ENCODE measurements at regions not wholly inside any gene's neighbourhood (a gene's known extent, or its start where the extent isn't known, plus 50 kb on each side); places are given as distances from the start of the nearest gene placed in this dataset.

DNA sequence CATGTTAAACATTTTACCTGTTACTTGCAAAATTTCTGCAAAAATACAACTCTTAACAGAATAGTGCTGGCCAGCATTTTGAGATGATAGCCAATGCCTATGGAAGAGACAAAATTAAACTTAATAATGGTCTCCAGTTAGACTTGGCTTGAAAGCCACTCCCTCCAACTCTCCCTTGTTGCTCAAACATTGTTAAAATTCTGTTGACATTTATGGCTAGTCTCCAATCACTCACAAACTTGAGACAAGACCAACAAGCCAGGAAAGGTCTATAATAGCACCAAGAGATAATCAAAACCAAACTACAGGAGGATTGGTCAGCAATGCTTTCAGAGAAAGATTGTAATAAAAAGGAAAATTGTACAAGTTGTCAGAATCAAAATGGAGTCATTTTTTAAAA, 770.7 kb upstream of the NXPH2 start:
- CTCF ChIA-PET = no interaction called here
- TF ChIP-seq MYC (IDR thresholded peaks at IDR 0.05; ENCODE audit: low read depth, low read length) (no peak), POLR2A (IDR thresholded peaks at IDR 0.05; ENCODE audit: low read depth, low read length) (no peak), POLR2AphosphoS5 (IDR thresholded peaks at IDR 0.05; ENCODE audit: insufficient read depth, low read depth, low read length) (no peak), JUN (IDR thresholded peaks at IDR 0.05; ENCODE audit: borderline replicate concordance, insufficient read depth, insufficient read length, low read depth) (no peak), FOS (IDR thresholded peaks at IDR 0.05; ENCODE audit: borderline replicate concordance, insufficient read depth, low read length) (no peak), GATA2 (IDR thresholded peaks at IDR 0.05; ENCODE audit: insufficient read depth, insufficient read length, low read depth, low read length) (no peak)
- TF ChIP-seq, protein P1, sequence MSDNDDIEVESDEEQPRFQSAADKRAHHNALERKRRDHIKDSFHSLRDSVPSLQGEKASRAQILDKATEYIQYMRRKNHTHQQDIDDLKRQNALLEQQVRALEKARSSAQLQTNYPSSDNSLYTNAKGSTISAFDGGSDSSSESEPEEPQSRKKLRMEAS (IDR thresholded peaks at IDR 0.05; ENCODE audit: insufficient read depth, insufficient read length) = no peak
- Histone ChIP-seq H3K4me2 (ENCODE audit: insufficient read depth, low read length) (no peak overlapping the region), H2AFZ (ENCODE audit: low read depth, low read length) (no peak overlapping the region), H3K27me3 (ENCODE audit: control insufficient read depth in 2 of 2, insufficient read depth in 2 of 2, low read length in 2 of 2) (no peaks in the 10 kb centered on the region), H3K36me3 (ENCODE audit: control insufficient read depth in 2 of 2, extremely low read depth in 1 of 2, insufficient read depth in 2 of 2, low read length in 2 of 2) (no peaks in the 10 kb centered on the region), H3K79me2 (ENCODE audit: control insufficient read depth, insufficient read depth, low read length) (no peaks in the 10 kb centered on the region), H3K4me3 (replicated peaks in 1 of 3; ENCODE audit: insufficient read depth in 1 of 3, low read depth in 1 of 3, low read length in 3 of 3) (no peak overlapping the region), H4K20me1 (replicated peaks; ENCODE audit: control insufficient read depth, extremely low read depth, insufficient read depth, low read length) (no peaks in the 10 kb centered on the region), H3K9ac (replicated peaks; ENCODE audit: extremely low read depth, insufficient read depth, low read length) (no peak overlapping the region), H3K27ac (ENCODE audit: insufficient read depth, low read depth, low read length) (no peak overlapping the region), H3K9me1 (replicated peaks; ENCODE audit: control insufficient read depth, extremely low read depth, insufficient read depth, low read length) (no peaks in the 10 kb centered on the region), H3K4me1 (ENCODE audit: control insufficient read depth, extremely low read depth, insufficient read depth, low read length) (no peaks in the 10 kb centered on the region), H3K9me3 (replicated peaks; ENCODE audit: control insufficient read depth, insufficient read depth, low read length) (peaks cover 2% of the 10 kb centered on the region)
- POLR2A ChIA-PET = no interaction called here
- dilution Hi-C loops (cut with MboI; ENCODE audit: extremely low pct_ligation_motif_present, low sequenced_read_pairs) = no loop called here
- FAIRE-seq (no peak), DNase-seq (ENCODE audit: low read depth, low spot score) (no peak)
- intact Hi-C loops (cut with micrococcal nuclease) = no loop called here
- no TSS peak for BruUV-seq (replicated peaks)

DNA sequence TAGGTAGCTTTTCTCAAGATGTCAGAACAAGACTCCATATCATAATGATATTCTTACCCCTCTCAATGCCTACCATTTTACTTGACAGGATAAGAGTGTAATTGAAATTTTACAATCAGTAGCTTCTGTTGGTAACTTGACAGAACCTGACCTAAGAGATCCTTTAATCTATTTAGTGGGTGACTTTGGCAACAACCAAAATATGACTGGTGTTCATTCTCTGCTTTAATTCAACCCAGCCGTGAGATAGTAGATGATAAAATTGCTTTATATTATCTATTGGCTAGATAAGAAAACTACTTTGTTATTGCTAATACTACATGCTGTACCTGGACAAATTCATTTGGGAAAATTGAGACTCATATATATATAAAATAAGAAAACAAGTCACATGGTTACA, 770.2 kb upstream of the NXPH2 start:
- Histone ChIP-seq H3K4me2 (ENCODE audit: insufficient read depth, low read length) (no peak overlapping the region), H3K9me1 (replicated peaks; ENCODE audit: control insufficient read depth, extremely low read depth, insufficient read depth, low read length) (no peaks in the 10 kb centered on the region), H2AFZ (ENCODE audit: low read depth, low read length) (no peak overlapping the region), H3K4me3 (replicated peaks in 1 of 3; ENCODE audit: insufficient read depth in 1 of 3, low read depth in 1 of 3, low read length in 3 of 3) (no peak overlapping the region), H3K9me3 (replicated peaks; ENCODE audit: control insufficient read depth, insufficient read depth, low read length) (peaks cover 2% of the 10 kb centered on the region), H4K20me1 (replicated peaks; ENCODE audit: control insufficient read depth, extremely low read depth, insufficient read depth, low read length) (no peaks in the 10 kb centered on the region), H3K27me3 (ENCODE audit: control insufficient read depth in 2 of 2, insufficient read depth in 2 of 2, low read length in 2 of 2) (no peaks in the 10 kb centered on the region), H3K36me3 (ENCODE audit: control insufficient read depth in 2 of 2, extremely low read depth in 1 of 2, insufficient read depth in 2 of 2, low read length in 2 of 2) (no peaks in the 10 kb centered on the region), H3K79me2 (ENCODE audit: control insufficient read depth, insufficient read depth, low read length) (no peaks in the 10 kb centered on the region), H3K9ac (replicated peaks; ENCODE audit: extremely low read depth, insufficient read depth, low read length) (no peak overlapping the region), H3K4me1 (ENCODE audit: control insufficient read depth, extremely low read depth, insufficient read depth, low read length) (no peaks in the 10 kb centered on the region), H3K27ac (ENCODE audit: insufficient read depth, low read depth, low read length) (no peak overlapping the region)
- no peak for DNase-seq (ENCODE audit: low read depth, low spot score)
- TF ChIP-seq FOS (IDR thresholded peaks at IDR 0.05; ENCODE audit: borderline replicate concordance, insufficient read depth, low read length) = no peak
- TF ChIP-seq POLR2A (IDR thresholded peaks at IDR 0.05; ENCODE audit: low read depth, low read length) = no peak
- TF ChIP-seq, protein P2, sequence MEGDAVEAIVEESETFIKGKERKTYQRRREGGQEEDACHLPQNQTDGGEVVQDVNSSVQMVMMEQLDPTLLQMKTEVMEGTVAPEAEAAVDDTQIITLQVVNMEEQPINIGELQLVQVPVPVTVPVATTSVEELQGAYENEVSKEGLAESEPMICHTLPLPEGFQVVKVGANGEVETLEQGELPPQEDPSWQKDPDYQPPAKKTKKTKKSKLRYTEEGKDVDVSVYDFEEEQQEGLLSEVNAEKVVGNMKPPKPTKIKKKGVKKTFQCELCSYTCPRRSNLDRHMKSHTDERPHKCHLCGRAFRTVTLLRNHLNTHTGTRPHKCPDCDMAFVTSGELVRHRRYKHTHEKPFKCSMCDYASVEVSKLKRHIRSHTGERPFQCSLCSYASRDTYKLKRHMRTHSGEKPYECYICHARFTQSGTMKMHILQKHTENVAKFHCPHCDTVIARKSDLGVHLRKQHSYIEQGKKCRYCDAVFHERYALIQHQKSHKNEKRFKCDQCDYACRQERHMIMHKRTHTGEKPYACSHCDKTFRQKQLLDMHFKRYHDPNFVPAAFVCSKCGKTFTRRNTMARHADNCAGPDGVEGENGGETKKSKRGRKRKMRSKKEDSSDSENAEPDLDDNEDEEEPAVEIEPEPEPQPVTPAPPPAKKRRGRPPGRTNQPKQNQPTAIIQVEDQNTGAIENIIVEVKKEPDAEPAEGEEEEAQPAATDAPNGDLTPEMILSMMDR (IDR thresholded peaks at IDR 0.05; ENCODE audit: extremely low read depth in 1 of 2, insufficient read depth in 1 of 2, low read depth in 1 of 2, low read length in 2 of 2) = no peak
- TF ChIP-seq GATA2 (IDR thresholded peaks at IDR 0.05; ENCODE audit: insufficient read depth, insufficient read length, low read depth, low read length) = no peak
- no peak for TF ChIP-seq MYC (IDR thresholded peaks at IDR 0.05; ENCODE audit: low read depth, low read length)
- TF ChIP-seq JUN (IDR thresholded peaks at IDR 0.05; ENCODE audit: borderline replicate concordance, insufficient read depth, insufficient read length, low read depth) = no peak
- TF ChIP-seq EZH2 (IDR thresholded peaks at IDR 0.05; ENCODE audit: borderline replicate concordance, low read depth, low read length, severe bottlenecking) = no peak
- no peak for TF ChIP-seq POLR2AphosphoS5 (IDR thresholded peaks at IDR 0.05; ENCODE audit: insufficient read depth, low read depth, low read length)
- TF ChIP-seq, protein P1 (IDR thresholded peaks at IDR 0.05; ENCODE audit: insufficient read depth, insufficient read length) = no peak
- no peak for FAIRE-seq
- CTCF ChIA-PET = no interaction called here
- BruUV-seq (replicated peaks) = no TSS peak
- intact Hi-C loops (cut with micrococcal nuclease) = no loop called here
- POLR2A ChIA-PET = no interaction called here
- dilution Hi-C loops (cut with MboI; ENCODE audit: extremely low pct_ligation_motif_present, low sequenced_read_pairs) = no loop called here
